ENCODE measurements at regions not wholly inside any gene's neighbourhood (a gene's known extent, or its start where the extent isn't known, plus 50 kb on each side); places are given as distances from the start of the nearest gene placed in this dataset.

DNA sequence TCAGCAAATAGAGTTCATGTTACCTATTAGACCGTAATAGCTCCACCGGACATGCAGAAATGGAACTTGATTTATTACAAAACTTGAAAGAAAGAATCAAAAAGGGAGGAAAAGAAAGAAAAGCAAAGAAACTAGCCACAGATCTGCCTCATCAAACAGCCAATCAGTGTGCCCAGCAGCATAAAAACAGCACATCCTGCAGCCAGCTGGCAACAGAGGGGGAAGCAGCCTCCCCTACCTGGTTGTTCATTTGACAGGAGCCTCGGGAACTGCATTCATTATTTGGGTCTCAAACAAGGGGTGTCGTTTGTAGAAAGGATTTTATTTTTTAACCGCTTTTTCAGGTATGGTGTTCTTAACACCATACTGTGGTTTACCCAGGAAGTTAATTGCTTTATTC is 181.5 kb upstream of the TOPAZ1 start:
- Histone ChIP-seq H3K27me3 (replicated peaks in 1 of 4; ENCODE audit: control extremely low read depth in 1 of 4, control insufficient read depth in 3 of 4, insufficient read depth in 4 of 4, low read length in 3 of 4) (peaks cover 0 to 3% (median 0%) of the 10 kb centered on the region in 4 experiments), H3K9ac (ENCODE audit: low read length) (no peak overlapping the region), H3K79me2 (ENCODE audit: control insufficient read depth, insufficient read depth, low read length) (no peaks in the 10 kb centered on the region), H3K9me3 (ENCODE audit: control extremely low read depth in 1 of 3, control insufficient read depth in 2 of 3, insufficient read depth in 1 of 3, low read length in 2 of 3) (no peaks in the 10 kb centered on the region), H3K4me2 (replicated peaks; ENCODE audit: low read depth, low read length, poor library complexity, severe bottlenecking) (no peak overlapping the region), H2AFZ (ENCODE audit: insufficient read depth, low read depth, low read length, poor library complexity, severe bottlenecking) (no peak overlapping the region), H3K4me1 (ENCODE audit: control insufficient read depth in 2 of 2, insufficient read depth in 2 of 2, low read length in 2 of 2) (peaks cover 23 to 27% of the 10 kb centered on the region in 2 donors), H3K4me3 (ENCODE audit: control extremely low read depth in 1 of 5, extremely low read depth in 1 of 5, insufficient read depth in 1 of 5, low read depth in 2 of 5, low read length in 4 of 5) (no peak overlapping the region), H3K27ac (ENCODE audit: low read length in 2 of 2) (no peak overlapping the region), H3K36me3 (replicated peaks in 1 of 2; ENCODE audit: control extremely low read depth in 1 of 2, control insufficient read depth in 1 of 2, extremely low read depth in 1 of 2, insufficient read depth in 2 of 2, low read length in 1 of 2) (no peaks in the 10 kb centered on the region), H4K20me1 (ENCODE audit: control insufficient read depth, insufficient read depth, low read length, poor library complexity, severe bottlenecking) (no peaks in the 10 kb centered on the region)
- H3K4me3 Mint-ChIP-seq: no peak overlapping the region
- H3K27ac Mint-ChIP-seq: peak overlapping the region; percentile 2
- no CpG with 5 or more reads among the region's 5 CpGs for WGBS (ENCODE audit: insufficient coverage)
- H3K27me3 Mint-ChIP-seq: peaks cover 7% of the 10 kb centered on the region
- no peak for TF ChIP-seq EZH2 (IDR thresholded peaks at IDR 0.05; ENCODE audit: borderline replicate concordance, insufficient read depth, low read depth, low read length, poor library complexity, severe bottlenecking)
- TF ChIP-seq, protein P1, sequence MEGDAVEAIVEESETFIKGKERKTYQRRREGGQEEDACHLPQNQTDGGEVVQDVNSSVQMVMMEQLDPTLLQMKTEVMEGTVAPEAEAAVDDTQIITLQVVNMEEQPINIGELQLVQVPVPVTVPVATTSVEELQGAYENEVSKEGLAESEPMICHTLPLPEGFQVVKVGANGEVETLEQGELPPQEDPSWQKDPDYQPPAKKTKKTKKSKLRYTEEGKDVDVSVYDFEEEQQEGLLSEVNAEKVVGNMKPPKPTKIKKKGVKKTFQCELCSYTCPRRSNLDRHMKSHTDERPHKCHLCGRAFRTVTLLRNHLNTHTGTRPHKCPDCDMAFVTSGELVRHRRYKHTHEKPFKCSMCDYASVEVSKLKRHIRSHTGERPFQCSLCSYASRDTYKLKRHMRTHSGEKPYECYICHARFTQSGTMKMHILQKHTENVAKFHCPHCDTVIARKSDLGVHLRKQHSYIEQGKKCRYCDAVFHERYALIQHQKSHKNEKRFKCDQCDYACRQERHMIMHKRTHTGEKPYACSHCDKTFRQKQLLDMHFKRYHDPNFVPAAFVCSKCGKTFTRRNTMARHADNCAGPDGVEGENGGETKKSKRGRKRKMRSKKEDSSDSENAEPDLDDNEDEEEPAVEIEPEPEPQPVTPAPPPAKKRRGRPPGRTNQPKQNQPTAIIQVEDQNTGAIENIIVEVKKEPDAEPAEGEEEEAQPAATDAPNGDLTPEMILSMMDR (IDR thresholded peaks at IDR 0.05): no peak
- ChIA-PET POLR2A (no interaction called here), CTCF (no interaction called here)
- no peaks in the 10 kb centered on the region for H3K9me3 Mint-ChIP-seq (ENCODE audit: insufficient read depth)
- no peak for DNase-seq
- no peak for ATAC-seq (ENCODE audit: low read depth)
- intact Hi-C loops (cut with micrococcal nuclease): no loop called here
- H3K4me1 Mint-ChIP-seq: peaks cover 33% of the 10 kb centered on the region

DNA sequence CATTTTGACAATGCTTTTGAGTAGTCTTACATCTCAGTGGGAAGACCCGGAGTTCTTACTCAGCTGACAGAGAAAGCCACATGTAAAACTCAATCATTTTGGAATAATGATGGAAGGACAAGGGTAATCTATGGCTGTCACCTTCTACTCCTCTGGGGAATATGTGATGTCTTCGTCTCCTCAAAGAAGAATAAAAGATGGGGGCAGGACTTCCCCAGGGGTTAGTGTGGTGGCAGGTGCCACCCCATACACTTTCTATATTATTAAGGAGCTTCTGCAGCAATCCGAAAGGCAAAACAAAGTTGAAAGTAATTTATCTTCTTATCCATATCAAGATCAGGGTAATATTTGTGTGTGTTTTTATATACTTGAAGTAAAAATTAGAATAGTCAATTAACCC is 180.4 kb upstream of the TOPAZ1 start:
- H3K27me3 ChIP-seq (replicated peaks in 1 of 4; ENCODE audit: control extremely low read depth in 1 of 4, control insufficient read depth in 3 of 4, insufficient read depth in 4 of 4, low read length in 3 of 4): peaks cover 0 to 3% (median 0%) of the 10 kb centered on the region in 4 experiments
- Mint-ChIP-seq H3K4me1 (peaks cover 33% of the 10 kb centered on the region), H3K4me3 (no peak overlapping the region), H3K27ac (no peak overlapping the region), H3K27me3 (peaks cover 7% of the 10 kb centered on the region), H3K9me3 (ENCODE audit: insufficient read depth) (no peaks in the 10 kb centered on the region)
- H3K4me2 ChIP-seq (replicated peaks; ENCODE audit: low read depth, low read length, poor library complexity, severe bottlenecking): no peak overlapping the region
- H3K4me1 ChIP-seq (ENCODE audit: control insufficient read depth in 2 of 2, insufficient read depth in 2 of 2, low read length in 2 of 2): peaks cover 23 to 27% of the 10 kb centered on the region in 2 donors
- ChIA-PET POLR2A (no interaction called here), CTCF (no interaction called here)
- no peak for DNase-seq
- TF ChIP-seq, protein P1 (IDR thresholded peaks at IDR 0.05): no peak
- TF ChIP-seq EZH2 (IDR thresholded peaks at IDR 0.05; ENCODE audit: borderline replicate concordance, insufficient read depth, low read depth, low read length, poor library complexity, severe bottlenecking): no peak
- no peaks in the 10 kb centered on the region for H3K36me3 ChIP-seq (replicated peaks in 1 of 2; ENCODE audit: control extremely low read depth in 1 of 2, control insufficient read depth in 1 of 2, extremely low read depth in 1 of 2, insufficient read depth in 2 of 2, low read length in 1 of 2)
- ATAC-seq (ENCODE audit: low read depth): no peak
- no peak overlapping the region for H3K27ac ChIP-seq (ENCODE audit: low read length in 2 of 2)
- no peak overlapping the region for H2AFZ ChIP-seq (ENCODE audit: insufficient read depth, low read depth, low read length, poor library complexity, severe bottlenecking)
- no peaks in the 10 kb centered on the region for H4K20me1 ChIP-seq (ENCODE audit: control insufficient read depth, insufficient read depth, low read length, poor library complexity, severe bottlenecking)
- no peak overlapping the region for H3K9ac ChIP-seq (ENCODE audit: low read length)
- no CpG with 5 or more reads among the region's 3 CpGs for WGBS (ENCODE audit: insufficient coverage)
- no peak overlapping the region for H3K4me3 ChIP-seq (ENCODE audit: control extremely low read depth in 1 of 5, extremely low read depth in 1 of 5, insufficient read depth in 1 of 5, low read depth in 2 of 5, low read length in 4 of 5)
- intact Hi-C loops (cut with micrococcal nuclease): no loop called here
- H3K79me2 ChIP-seq (ENCODE audit: control insufficient read depth, insufficient read depth, low read length): no peaks in the 10 kb centered on the region
- no peaks in the 10 kb centered on the region for H3K9me3 ChIP-seq (ENCODE audit: control extremely low read depth in 1 of 3, control insufficient read depth in 2 of 3, insufficient read depth in 1 of 3, low read length in 2 of 3)
